ENCODE measurements at regions not wholly inside any gene's neighbourhood (a gene's known extent, or its start where the extent isn't known, plus 50 kb on each side); places are given as distances from the start of the nearest gene placed in this dataset.

DNA sequence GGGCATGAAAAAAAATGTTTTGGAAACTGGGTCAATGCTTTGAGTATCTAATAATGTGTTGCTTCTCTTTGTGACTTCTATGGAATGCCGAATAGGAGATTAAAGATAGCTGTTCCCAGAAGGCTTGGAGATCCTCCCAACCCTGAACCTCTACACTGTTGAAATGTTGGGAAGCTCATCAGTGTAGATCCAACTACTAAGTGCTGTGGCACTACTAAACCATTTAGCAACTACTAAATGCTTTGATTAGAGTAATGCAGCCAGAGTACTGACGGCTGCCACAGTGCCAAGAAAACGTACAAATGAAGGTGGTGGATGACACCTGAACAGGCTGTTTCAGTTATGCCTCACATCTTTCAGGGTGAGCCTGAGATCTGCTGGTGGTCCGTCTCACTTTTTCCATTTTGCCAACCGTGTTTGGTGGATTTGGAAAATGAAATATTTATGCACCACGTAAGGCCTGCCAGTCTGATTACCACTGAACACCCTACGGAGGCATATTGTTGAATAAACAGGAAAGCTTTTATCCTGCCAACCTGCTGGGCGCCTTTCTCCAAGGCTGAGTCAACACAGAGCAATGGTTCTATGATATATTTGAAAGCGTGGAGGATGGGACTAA, 938.0 kb upstream of the FLRT2 start:
- Histone ChIP-seq H3K9ac (ENCODE audit: low read length) (no peak overlapping the region), H3K79me2 (replicated peaks; ENCODE audit: insufficient read depth, low read length) (no peaks in the 10 kb centered on the region), H3K4me3 (ENCODE audit: low read length) (no peak overlapping the region), H3F3A (ENCODE audit: insufficient read depth, low read length, poor library complexity, severe bottlenecking) (no peaks in the 10 kb centered on the region), H3K9me2 (ENCODE audit: insufficient read depth, low read length) (no peaks in the 10 kb centered on the region), H3K36me3 (ENCODE audit: insufficient read depth, low read length) (no peaks in the 10 kb centered on the region), H3K27me3 (ENCODE audit: insufficient read depth, low read depth, low read length) (no peaks in the 10 kb centered on the region), H3K9me3 (ENCODE audit: low read length) (no peaks in the 10 kb centered on the region), H4K20me1 (ENCODE audit: insufficient read depth) (no peaks in the 10 kb centered on the region), H3K4me2 (ENCODE audit: low read length) (no peak overlapping the region), H2AFZ (ENCODE audit: low read depth, low read length) (no peak overlapping the region), H3K27ac (ENCODE audit: low read length) (no peak overlapping the region)
- peak; percentile 27 for TF ChIP-seq POLR2AphosphoS5 (IDR thresholded peaks at IDR 0.05)
- TF ChIP-seq, protein P1, sequence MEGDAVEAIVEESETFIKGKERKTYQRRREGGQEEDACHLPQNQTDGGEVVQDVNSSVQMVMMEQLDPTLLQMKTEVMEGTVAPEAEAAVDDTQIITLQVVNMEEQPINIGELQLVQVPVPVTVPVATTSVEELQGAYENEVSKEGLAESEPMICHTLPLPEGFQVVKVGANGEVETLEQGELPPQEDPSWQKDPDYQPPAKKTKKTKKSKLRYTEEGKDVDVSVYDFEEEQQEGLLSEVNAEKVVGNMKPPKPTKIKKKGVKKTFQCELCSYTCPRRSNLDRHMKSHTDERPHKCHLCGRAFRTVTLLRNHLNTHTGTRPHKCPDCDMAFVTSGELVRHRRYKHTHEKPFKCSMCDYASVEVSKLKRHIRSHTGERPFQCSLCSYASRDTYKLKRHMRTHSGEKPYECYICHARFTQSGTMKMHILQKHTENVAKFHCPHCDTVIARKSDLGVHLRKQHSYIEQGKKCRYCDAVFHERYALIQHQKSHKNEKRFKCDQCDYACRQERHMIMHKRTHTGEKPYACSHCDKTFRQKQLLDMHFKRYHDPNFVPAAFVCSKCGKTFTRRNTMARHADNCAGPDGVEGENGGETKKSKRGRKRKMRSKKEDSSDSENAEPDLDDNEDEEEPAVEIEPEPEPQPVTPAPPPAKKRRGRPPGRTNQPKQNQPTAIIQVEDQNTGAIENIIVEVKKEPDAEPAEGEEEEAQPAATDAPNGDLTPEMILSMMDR (IDR thresholded peaks at IDR 0.05; ENCODE audit: poor library complexity, severe bottlenecking): no peak

DNA sequence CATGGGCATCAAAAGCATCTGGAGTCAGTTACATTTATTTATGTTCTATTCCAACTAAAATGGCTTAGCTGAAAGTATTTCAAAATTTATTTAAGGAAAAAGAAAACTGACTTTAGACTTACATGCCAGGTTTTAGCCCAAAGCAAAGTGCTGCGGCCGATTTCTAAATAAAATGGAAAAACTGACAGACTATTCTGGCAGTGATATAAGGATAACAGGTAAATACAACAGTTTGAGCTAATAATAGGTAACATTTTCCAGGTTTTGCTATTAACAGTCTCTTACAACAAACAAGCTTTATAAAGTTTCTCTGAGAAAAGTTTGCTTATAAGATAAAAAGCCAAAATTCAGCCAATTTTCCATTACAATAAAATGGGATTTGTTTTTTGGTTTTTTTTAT, 937.2 kb upstream of the FLRT2 start:
- H3K27ac ChIP-seq (ENCODE audit: low read length): no peak overlapping the region
- no peaks in the 10 kb centered on the region for H3K79me2 ChIP-seq (replicated peaks; ENCODE audit: insufficient read depth, low read length)
- TF ChIP-seq, protein P2, sequence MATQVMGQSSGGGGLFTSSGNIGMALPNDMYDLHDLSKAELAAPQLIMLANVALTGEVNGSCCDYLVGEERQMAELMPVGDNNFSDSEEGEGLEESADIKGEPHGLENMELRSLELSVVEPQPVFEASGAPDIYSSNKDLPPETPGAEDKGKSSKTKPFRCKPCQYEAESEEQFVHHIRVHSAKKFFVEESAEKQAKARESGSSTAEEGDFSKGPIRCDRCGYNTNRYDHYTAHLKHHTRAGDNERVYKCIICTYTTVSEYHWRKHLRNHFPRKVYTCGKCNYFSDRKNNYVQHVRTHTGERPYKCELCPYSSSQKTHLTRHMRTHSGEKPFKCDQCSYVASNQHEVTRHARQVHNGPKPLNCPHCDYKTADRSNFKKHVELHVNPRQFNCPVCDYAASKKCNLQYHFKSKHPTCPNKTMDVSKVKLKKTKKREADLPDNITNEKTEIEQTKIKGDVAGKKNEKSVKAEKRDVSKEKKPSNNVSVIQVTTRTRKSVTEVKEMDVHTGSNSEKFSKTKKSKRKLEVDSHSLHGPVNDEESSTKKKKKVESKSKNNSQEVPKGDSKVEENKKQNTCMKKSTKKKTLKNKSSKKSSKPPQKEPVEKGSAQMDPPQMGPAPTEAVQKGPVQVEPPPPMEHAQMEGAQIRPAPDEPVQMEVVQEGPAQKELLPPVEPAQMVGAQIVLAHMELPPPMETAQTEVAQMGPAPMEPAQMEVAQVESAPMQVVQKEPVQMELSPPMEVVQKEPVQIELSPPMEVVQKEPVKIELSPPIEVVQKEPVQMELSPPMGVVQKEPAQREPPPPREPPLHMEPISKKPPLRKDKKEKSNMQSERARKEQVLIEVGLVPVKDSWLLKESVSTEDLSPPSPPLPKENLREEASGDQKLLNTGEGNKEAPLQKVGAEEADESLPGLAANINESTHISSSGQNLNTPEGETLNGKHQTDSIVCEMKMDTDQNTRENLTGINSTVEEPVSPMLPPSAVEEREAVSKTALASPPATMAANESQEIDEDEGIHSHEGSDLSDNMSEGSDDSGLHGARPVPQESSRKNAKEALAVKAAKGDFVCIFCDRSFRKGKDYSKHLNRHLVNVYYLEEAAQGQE (IDR thresholded peaks at IDR 0.05; ENCODE audit: borderline replicate concordance): no peak
- TF ChIP-seq MXI1 (conservative IDR thresholded peaks at IDR 0.05; ENCODE audit: poor library complexity, severe bottlenecking) (no peak), RAD21 (conservative IDR thresholded peaks at IDR 0.05) (no peak), EP300 (conservative IDR thresholded peaks at IDR 0.05; ENCODE audit: poor library complexity, severe bottlenecking) (no peak), SMC3 (conservative IDR thresholded peaks at IDR 0.05; ENCODE audit: poor library complexity) (no peak), EZH2 (IDR thresholded peaks at IDR 0.05; ENCODE audit: borderline replicate concordance, insufficient read depth, low read length, poor library complexity, severe bottlenecking) (no peak), POLR2AphosphoS5 (IDR thresholded peaks at IDR 0.05) (no peak), TAF1 (IDR thresholded peaks at IDR 0.05; ENCODE audit: low read depth) (no peak)
- TF ChIP-seq, protein P1 (IDR thresholded peaks at IDR 0.05; ENCODE audit: poor library complexity, severe bottlenecking): no peak
- H2AFZ ChIP-seq (ENCODE audit: low read depth, low read length): no peak overlapping the region
- no peak overlapping the region for H3K4me2 ChIP-seq (ENCODE audit: low read length)
- H3K27me3 ChIP-seq (ENCODE audit: insufficient read depth, low read depth, low read length): no peaks in the 10 kb centered on the region
- no peaks in the 10 kb centered on the region for H3K9me3 ChIP-seq (ENCODE audit: low read length)
- no peak overlapping the region for H3K9ac ChIP-seq (ENCODE audit: low read length)
- H3K4me3 ChIP-seq (ENCODE audit: low read length): no peak overlapping the region
- H3F3A ChIP-seq (ENCODE audit: insufficient read depth, low read length, poor library complexity, severe bottlenecking): no peaks in the 10 kb centered on the region
- no peaks in the 10 kb centered on the region for H3K36me3 ChIP-seq (ENCODE audit: insufficient read depth, low read length)
- no peaks in the 10 kb centered on the region for H4K20me1 ChIP-seq (ENCODE audit: insufficient read depth)
- H3K9me2 ChIP-seq (ENCODE audit: insufficient read depth, low read length): no peaks in the 10 kb centered on the region
